H1 (cell line): ENCODE measurements at regions not wholly inside any gene's neighbourhood (a gene's known extent, or its start where the extent isn't known, plus 50 kb on each side); places are given as distances from the start of the nearest gene placed in this dataset.

Source experiments
- BCL11A ChIP-seq, 2 experiments: IDR thresholded peaks; one replicate each; pipeline ENCODE4 v1.6.1; 2011; ENCODE audit warnings: low read depth in 2 of 2, low read length in 2 of 2, mild to moderate bottlenecking in 2 of 2
- CBX8 ChIP-seq: fragments of 300-800, 300-1000 bp; sonication (generic); IDR thresholded peaks from 2 replicates; pipeline ENCODE4 v1.7.1; 2016; ENCODE audit warnings: low read depth, low read length, borderline replicate concordance
- CTBP2 ChIP-seq: IDR thresholded peaks from 2 replicates; pipeline ENCODE4 v1.7.0; 2011; ENCODE audit warnings: borderline replicate concordance, mild to moderate bottlenecking, moderate library complexity, mixed read lengths, low read length; ENCODE audit not compliant: insufficient read depth, insufficient read length
- EGR1 ChIP-seq: IDR thresholded peaks from 2 replicates; pipeline ENCODE4 v1.6.1; 2011; ENCODE audit warnings: low read depth, low read length, borderline replicate concordance
- GABPA ChIP-seq: IDR thresholded peaks from 2 replicates; pipeline ENCODE4 v1.6.1; 2011; ENCODE audit warnings: mild to moderate bottlenecking, low read length, moderate library complexity, borderline replicate concordance; ENCODE audit not compliant: insufficient read depth
- KDM1A ChIP-seq: fragments of 200-600, 300-600 bp; sonication (generic); IDR thresholded peaks from 2 replicates; pipeline ENCODE4 v1.7.1; 2016; ENCODE audit warnings: mild to moderate bottlenecking, low read length, borderline replicate concordance
- KDM4A ChIP-seq: IDR thresholded peaks from one replicate; pipeline ENCODE4 v1.7.1; 2012; ENCODE audit warnings: low read depth, mild to moderate bottlenecking, moderate library complexity, low read length, inconsistent platforms; ENCODE audit not compliant: severe bottlenecking
- MAFK ChIP-seq: IDR thresholded peaks from 2 replicates; pipeline ENCODE4 v1.6.1; 2012; ENCODE audit warnings: low read depth, mild to moderate bottlenecking, improper control_type of control experiment, low read length
- RFX5 ChIP-seq: IDR thresholded peaks from 2 replicates; pipeline ENCODE4 v1.6.1; 2011; ENCODE audit warnings: low read depth, low read length, improper control_type of control experiment, borderline replicate concordance
- SAP30 ChIP-seq: fragments of 300-600 bp; sonication (generic); IDR thresholded peaks from 2 replicates; pipeline ENCODE4 v1.7.1; 2012; ENCODE audit warnings: low read length, moderate library complexity, mild to moderate bottlenecking, inconsistent platforms; ENCODE audit not compliant: insufficient read depth, insufficient replicate concordance
- SIX5 ChIP-seq: IDR thresholded peaks from 2 replicates; pipeline ENCODE4 v1.6.1; 2011; ENCODE audit warnings: mild to moderate bottlenecking, low read depth, low read length
- SP4 ChIP-seq: IDR thresholded peaks from 2 replicates; pipeline ENCODE4 v1.6.1; 2012; ENCODE audit warnings: low read length, inconsistent platforms
- USF2 ChIP-seq: IDR thresholded peaks from 2 replicates; pipeline ENCODE4 v1.6.1; 2011; ENCODE audit warnings: low read length, improper control_type of control experiment

- TF ChIP-seq USF2 (no peak), BCL11A (IDR thresholded peaks at IDR 0.05; ENCODE audit: low read depth in 2 of 2, low read length in 2 of 2) (no peak), SIX5 (no peak), EGR1 (no peak), KDM4A (no peak), GABPA (no peak), MAFK (no peak), CBX8 (no peak), SAP30 (no peak), RFX5 (no peak), CTBP2 (no peak), SP4 (no peak), KDM1A (no peak)
These were observed 70.0 kb upstream of the CD2AP start (continued) for GRCh38 chr6:47407300-47408281.
